Choroid plexus epithelial cell (primary cell): ENCODE measurements at regions not wholly inside any gene's neighbourhood (a gene's known extent, or its start where the extent isn't known, plus 50 kb on each side); places are given as distances from the start of the nearest gene placed in this dataset.

Experiments
- DNase-seq: peaks from one replicate; pipeline ENCODE4 v3.0.0-alpha.2; 2010; ENCODE audit warnings: low read depth
- H3K4me3 ChIP-seq: 2 replicates; pipeline ENCODE4 v1.5.1; 2011; ENCODE audit warnings: low read depth, mild to moderate bottlenecking, control low read depth, low read length, moderate library complexity
- CTCF ChIP-seq: conservative IDR thresholded peaks from 2 replicates; pipeline ENCODE4 v1.5.1; 2011; ENCODE audit warnings: low read depth, mild to moderate bottlenecking, control low read depth, inconsistent platforms, low read length, moderate library complexity

DNA sequence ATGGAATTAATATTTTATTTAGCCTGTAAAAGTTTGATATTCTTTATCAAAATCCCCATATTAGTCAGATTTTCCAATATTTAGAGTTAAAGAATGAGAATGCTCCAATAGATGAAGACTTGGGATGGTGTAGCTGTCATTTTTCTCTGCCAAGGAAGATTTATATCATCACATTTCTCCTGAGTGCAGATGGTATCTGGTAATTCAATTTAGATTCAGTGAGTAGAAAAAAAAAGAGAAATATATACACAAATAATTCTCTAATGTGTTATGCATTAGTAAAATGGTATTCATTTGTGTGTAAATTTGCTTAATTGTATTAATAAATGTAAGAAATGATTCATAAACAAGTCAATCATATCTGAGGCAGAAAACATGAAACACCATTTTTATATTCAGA lies 1508.7 kb upstream of the PCDH20 start:
- no peak for TF ChIP-seq CTCF
- H3K4me3 ChIP-seq, result no peak overlapping the region
- DNase-seq, result no peak

GRCh38 chr13:62920159-62920558 lies 1504.5 kb upstream of the PCDH20 start:
- no peak for TF ChIP-seq CTCF

DNA sequence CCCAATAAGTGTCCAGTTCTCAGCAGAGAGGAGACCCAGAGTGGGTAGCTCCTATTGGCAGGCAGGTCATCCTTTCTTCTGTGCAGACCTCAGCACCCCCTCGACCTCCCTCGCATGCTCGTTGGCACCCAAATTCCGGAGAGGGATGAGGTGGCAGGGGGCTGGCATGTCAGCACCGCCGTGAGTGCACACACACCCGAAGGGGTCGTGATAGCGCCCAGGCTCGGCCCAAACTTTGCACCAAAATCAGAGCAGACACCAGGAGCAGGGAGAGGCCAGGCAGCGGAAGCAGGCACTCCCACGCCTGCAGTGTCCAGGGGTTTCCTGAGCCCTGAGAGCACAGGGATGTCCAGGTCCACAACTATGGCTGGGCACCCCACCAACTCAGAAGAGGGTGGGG lies 1503.8 kb upstream of the PCDH20 start:
- no peak for TF ChIP-seq CTCF
- DNase-seq, result no peak

More at GRCh38 chr13:62920159-62920558, 1504.5 kb upstream of the PCDH20 start:
- H3K4me3 ChIP-seq, result no peak overlapping the region
- DNase-seq, result no peak

DNA sequence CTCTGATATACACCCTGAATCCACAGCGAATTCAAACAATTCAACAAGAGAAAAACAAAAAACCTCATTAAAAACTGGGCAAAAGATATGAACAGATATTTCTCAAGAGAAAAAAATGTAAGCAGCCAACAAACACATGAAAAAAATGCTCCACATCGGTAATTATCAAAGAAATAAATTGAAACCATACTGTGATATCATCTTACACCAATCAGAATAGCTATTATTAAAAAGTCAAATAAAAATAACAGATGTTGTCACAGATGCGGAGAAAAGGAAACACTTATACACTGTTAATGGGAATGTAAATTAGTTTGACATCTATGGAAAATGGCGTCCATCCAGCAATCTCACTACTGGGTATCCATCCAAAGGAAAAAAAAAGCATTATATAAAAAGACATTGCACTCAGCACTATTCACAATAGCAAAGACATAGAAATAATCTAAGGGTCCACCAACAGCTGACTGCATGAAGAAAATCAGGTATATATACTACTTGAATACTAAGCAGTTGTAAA lies 1495.0 kb upstream of the PCDH20 start:
- TF ChIP-seq CTCF, result no peak
- H3K4me3 ChIP-seq, result no peak overlapping the region
- no peak for DNase-seq

More for the DNA sequence above, 1503.8 kb upstream of the PCDH20 start:
- H3K4me3 ChIP-seq, result no peak overlapping the region

DNA sequence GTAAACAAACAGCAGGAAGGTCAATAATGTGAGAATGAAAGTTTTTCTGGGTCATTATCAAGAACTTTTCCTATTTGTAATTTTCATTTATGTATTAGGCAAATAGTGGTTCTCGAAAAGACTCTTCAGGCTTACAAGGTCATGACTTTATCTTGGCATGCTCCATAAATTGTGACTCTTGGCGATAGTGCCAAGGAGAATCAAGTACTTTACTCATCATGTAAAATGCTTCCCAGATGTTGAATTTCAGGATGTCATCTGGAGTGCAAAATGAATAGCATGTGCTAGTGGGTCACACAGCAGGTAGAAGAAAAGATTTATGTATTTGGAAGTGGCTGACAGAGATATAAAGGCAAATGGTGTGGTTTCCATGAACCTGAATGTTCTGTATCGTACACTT lies 1492.7 kb upstream of the PCDH20 start:
- no peak overlapping the region for H3K4me3 ChIP-seq
- no peak for TF ChIP-seq CTCF
- no peak for DNase-seq

DNA sequence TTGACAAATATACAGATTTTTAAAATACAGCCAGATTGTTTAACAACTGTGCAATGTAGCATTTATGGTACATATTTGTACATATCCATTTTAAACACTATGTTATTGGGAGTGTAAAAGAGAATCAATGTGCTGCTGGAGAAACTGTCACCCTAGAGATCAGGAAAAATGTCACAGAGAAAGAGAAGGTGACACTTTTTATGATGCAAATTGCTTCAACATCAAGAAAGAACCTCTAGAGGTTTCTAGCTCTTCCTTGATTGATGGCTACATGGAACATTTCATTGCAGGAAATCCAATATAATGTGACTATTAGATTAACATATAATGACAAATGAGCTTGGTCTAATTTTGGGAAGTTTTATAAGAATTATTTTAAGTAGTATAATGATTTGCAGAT lies 1491.2 kb upstream of the PCDH20 start:
- H3K4me3 ChIP-seq, result no peak overlapping the region
- no peak for TF ChIP-seq CTCF
- no peak for DNase-seq

GRCh38 chr13:62906469-62906868 lies 1490.8 kb upstream of the PCDH20 start:
- no peak for TF ChIP-seq CTCF
- H3K4me3 ChIP-seq, result no peak overlapping the region
- no peak for DNase-seq
